NCI-H146 treated with DMSO at 0.1 percent for 48 hours (cell line): ENCODE measurements at regions not wholly inside any gene's neighbourhood (a gene's known extent, or its start where the extent isn't known, plus 50 kb on each side); places are given as distances from the start of the nearest gene placed in this dataset.

Source experiments
- DNase-seq: peaks from one replicate; lab custom pipeline; 2025; ENCODE audit not compliant: unreplicated experiment; lab: John Stamatoyannopoulos, UW

- DNase-seq, result no peak
Measured at GRCh38 chr7:54632696-54633095, 90.5 kb downstream of the VSTM2A start.

GRCh38 chr7:54629771-54630170 lies 87.6 kb downstream of the VSTM2A start:
- DNase-seq, result no peak

- DNase-seq, result no peak
Measured at GRCh38 chr7:54622696-54623309, 80.6 kb downstream of the VSTM2A start.
